HL-60 (cell line): ENCODE measurements at regions not wholly inside any gene's neighbourhood (a gene's known extent, or its start where the extent isn't known, plus 50 kb on each side); places are given as distances from the start of the nearest gene placed in this dataset.

Experiments used
- GABPA ChIP-seq: IDR thresholded peaks from 2 replicates; pipeline ENCODE4 v1.6.1; 2012; ENCODE audit warnings: low read depth
- TF ChIP-seq, protein P1 (sequence below): IDR thresholded peaks from one replicate; pipeline ENCODE4 v1.5.1; 2011; ENCODE audit warnings: low read length, control low read depth, inconsistent platforms; ENCODE audit not compliant: insufficient read depth
- TF ChIP-seq, protein P2 (sequence below): IDR thresholded peaks from 2 replicates; pipeline ENCODE4 v1.6.1; 2012; ENCODE audit warnings: low read depth; ENCODE audit not compliant: insufficient replicate concordance

DNA sequence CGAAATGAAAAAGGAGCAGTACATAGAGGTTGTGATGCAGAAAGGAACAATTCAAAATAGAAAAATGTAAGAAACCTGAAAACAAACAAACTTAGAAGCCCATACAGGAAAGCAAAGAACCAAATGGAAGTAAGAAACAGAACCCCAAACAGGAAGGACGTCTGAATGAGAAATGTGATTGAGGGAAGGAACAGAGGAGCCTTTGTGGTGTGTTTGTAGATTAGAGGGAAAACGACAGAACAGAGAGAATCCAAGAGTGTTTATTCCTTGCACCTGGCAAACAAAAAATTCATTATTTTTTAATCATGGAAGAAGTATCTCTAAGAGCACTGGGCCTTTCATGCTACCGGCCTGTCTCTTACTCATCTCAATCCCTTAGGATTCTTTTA is 67.8 kb upstream of the ZSWIM6 start:
- TF ChIP-seq, protein P1, sequence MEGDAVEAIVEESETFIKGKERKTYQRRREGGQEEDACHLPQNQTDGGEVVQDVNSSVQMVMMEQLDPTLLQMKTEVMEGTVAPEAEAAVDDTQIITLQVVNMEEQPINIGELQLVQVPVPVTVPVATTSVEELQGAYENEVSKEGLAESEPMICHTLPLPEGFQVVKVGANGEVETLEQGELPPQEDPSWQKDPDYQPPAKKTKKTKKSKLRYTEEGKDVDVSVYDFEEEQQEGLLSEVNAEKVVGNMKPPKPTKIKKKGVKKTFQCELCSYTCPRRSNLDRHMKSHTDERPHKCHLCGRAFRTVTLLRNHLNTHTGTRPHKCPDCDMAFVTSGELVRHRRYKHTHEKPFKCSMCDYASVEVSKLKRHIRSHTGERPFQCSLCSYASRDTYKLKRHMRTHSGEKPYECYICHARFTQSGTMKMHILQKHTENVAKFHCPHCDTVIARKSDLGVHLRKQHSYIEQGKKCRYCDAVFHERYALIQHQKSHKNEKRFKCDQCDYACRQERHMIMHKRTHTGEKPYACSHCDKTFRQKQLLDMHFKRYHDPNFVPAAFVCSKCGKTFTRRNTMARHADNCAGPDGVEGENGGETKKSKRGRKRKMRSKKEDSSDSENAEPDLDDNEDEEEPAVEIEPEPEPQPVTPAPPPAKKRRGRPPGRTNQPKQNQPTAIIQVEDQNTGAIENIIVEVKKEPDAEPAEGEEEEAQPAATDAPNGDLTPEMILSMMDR, result no peak
- TF ChIP-seq, protein P2, sequence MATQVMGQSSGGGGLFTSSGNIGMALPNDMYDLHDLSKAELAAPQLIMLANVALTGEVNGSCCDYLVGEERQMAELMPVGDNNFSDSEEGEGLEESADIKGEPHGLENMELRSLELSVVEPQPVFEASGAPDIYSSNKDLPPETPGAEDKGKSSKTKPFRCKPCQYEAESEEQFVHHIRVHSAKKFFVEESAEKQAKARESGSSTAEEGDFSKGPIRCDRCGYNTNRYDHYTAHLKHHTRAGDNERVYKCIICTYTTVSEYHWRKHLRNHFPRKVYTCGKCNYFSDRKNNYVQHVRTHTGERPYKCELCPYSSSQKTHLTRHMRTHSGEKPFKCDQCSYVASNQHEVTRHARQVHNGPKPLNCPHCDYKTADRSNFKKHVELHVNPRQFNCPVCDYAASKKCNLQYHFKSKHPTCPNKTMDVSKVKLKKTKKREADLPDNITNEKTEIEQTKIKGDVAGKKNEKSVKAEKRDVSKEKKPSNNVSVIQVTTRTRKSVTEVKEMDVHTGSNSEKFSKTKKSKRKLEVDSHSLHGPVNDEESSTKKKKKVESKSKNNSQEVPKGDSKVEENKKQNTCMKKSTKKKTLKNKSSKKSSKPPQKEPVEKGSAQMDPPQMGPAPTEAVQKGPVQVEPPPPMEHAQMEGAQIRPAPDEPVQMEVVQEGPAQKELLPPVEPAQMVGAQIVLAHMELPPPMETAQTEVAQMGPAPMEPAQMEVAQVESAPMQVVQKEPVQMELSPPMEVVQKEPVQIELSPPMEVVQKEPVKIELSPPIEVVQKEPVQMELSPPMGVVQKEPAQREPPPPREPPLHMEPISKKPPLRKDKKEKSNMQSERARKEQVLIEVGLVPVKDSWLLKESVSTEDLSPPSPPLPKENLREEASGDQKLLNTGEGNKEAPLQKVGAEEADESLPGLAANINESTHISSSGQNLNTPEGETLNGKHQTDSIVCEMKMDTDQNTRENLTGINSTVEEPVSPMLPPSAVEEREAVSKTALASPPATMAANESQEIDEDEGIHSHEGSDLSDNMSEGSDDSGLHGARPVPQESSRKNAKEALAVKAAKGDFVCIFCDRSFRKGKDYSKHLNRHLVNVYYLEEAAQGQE, result no peak
- no peak for TF ChIP-seq GABPA
